NOMO-1 treated with dmso at 0.1 percent for 144 hours (cell line): ENCODE measurements at regions not wholly inside any gene's neighbourhood (a gene's known extent, or its start where the extent isn't known, plus 50 kb on each side); places are given as distances from the start of the nearest gene placed in this dataset.

Experiments used
- DNase-seq: peaks from one replicate; lab custom pipeline; 2025; ENCODE audit not compliant: unreplicated experiment; lab: John Stamatoyannopoulos, UW

DNA sequence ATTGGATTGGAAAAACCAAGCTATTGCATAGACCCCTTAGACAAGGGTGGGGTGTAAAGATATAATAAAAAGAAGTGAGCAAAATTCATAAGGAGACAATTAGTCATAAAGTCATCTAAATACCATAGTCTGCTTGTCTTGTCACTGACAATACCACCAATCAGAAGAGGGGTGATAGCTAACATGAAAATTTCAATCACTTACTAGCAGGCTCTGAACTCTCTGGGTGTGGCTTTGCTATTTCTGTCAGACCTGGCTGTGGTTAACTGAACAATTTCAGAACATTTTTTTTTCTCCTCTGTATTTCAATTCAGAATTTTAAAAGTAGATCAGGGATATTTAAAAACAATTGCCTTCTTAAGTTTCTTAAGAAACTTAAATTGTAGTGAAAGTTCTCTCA is 158.5 kb upstream of the PRMT6 start:
- no peak for DNase-seq

DNA sequence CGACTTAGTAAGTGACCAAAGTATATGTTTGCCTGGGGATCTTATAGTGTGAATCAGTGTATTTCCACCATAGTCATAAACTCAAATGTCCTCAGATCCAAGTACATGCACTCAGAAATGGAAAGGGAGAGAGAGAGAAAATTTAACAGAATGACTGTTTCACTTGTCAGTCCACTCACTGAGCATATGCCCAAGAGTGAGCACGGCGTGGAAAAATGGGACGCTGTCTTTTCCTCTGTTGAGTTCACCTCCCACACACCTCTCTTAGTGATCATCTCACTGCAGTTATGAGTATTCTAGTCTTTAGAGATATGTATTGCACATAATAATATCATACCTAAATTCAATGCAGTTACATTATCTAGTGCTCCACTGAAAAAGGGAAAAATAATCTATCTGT is 156.8 kb upstream of the PRMT6 start:
- DNase-seq = no peak

DNA sequence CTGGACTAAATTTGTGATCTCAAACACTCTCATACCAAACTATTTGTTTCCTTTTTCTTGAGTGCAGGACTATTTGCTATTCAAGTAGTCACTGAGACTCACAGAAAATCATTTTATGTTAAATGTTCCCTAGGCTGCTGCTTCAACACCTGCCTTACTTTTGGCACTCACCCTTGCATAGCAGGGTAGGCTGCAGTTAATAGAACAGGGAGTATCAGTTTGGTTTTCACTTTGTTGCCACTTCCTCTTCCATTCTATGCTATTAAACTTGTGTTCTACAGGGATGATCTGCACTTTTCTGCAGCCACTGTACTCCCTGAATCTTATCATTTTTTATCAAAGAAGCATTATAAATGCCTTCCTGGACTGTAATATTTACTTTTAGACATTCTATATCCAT is 148.7 kb upstream of the PRMT6 start:
- no peak for DNase-seq

DNA sequence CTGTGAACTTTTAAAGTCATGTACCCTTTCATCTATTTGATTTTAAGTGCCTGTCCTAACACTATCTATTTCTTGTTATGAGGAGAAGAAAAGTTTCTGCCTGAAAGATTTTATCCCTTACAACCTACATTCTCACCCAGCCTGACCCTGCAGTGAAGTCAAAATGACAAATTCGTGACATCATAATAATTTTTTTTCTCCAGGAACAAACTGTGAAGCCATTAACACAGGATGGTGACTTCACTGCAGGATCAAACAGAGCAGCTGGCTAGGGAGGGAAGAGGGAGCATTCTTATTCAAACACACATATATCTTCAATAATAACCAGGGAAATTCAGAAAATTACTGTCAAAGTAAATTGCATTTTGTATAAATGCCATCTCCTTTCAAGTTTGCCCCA is 147.8 kb upstream of the PRMT6 start:
- no peak for DNase-seq

DNA sequence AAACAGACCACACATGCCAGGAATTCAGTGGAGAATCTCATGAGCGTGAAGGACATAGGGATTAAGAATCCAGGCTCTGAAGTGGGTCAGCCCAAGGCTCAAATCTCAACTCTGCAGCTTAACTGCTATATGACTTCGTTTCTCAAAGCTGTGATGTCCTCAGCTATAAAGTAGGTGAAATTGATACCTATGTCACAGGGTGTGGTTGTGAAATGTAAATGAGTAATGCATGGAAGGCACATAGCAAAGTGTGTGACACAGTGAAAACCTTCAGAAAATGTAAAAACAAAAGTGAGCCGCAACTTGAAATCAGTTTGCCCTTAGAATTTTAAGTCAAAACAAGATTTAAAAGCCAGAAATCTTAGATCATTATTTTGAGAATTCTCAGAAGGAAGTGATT is 145.7 kb upstream of the PRMT6 start:
- DNase-seq = no peak

DNA sequence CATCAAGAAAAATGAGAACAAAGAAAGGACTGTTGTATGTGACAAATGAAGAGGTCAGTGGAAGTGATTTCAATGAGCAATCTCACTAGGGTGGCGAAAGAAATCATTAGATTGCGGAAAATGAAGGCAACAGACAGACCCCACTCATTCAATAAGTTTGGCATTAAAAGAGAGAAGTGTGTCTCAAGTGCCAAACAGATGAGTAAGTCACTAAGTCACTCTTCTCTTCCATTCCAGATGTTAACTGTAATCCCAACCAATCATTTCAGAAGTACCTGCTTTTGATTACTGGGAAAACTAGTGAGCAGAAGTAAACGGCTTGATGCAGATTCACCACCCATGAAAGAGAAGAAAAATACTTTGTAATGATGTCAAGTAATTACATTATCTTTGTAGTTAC is 144.3 kb upstream of the PRMT6 start:
- no peak for DNase-seq

DNA sequence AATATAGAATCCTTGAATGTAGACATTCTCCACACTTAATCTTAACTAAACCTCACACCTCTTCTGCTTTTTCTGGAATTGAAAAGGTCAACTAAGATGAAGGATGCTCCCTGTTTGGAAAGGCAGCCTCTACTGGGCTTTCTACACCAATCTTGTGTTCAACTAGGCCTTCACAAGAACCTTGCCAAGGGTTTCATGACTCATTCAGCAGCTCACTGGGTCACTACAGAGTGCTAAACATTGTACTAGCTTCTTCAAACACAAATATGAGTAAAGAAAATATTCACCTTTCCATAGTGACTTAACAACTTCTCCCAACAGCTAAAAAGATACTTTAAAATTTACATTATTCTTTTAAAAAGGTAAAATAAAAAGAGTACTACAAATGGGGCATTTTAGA is 135.3 kb upstream of the PRMT6 start:
- no peak for DNase-seq

DNA sequence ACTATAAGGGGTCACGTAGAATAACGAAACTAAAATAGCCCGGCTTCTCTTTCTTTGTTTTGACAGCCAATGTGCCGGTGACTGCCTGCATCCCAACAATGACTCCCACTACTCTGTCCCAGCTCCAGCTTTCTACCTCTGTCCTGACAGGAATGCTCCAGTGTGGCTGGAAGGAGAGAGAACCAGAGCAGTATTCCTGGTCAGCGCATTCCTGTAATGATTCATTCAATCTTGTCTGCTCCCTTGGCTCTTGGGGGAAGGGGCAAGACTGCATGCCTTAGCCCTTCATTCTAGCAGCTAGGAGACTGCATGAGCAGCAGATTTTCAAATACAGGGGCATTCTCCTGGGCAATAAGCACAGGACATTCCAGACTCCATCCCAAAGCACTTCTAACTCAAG is 132.1 kb upstream of the PRMT6 start:
- DNase-seq = no peak

DNA sequence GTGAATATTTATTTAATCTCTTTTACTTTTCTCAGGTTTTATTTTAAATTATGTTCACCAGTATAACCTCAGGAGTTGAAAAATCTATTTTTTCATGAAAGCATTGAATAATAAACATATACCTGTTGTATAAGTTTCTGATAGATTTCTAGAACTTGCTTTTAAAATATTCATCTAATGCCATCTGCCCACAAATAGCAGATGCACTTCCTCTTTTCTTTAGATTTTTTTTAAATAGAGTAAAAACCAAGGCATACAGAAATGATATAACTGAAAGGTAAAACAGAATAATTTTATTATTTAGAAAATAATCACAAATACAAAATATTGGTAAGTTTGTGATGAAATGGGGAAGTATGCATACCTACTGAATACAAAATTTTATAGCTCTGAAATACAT is 130.7 kb upstream of the PRMT6 start:
- DNase-seq = no peak

DNA sequence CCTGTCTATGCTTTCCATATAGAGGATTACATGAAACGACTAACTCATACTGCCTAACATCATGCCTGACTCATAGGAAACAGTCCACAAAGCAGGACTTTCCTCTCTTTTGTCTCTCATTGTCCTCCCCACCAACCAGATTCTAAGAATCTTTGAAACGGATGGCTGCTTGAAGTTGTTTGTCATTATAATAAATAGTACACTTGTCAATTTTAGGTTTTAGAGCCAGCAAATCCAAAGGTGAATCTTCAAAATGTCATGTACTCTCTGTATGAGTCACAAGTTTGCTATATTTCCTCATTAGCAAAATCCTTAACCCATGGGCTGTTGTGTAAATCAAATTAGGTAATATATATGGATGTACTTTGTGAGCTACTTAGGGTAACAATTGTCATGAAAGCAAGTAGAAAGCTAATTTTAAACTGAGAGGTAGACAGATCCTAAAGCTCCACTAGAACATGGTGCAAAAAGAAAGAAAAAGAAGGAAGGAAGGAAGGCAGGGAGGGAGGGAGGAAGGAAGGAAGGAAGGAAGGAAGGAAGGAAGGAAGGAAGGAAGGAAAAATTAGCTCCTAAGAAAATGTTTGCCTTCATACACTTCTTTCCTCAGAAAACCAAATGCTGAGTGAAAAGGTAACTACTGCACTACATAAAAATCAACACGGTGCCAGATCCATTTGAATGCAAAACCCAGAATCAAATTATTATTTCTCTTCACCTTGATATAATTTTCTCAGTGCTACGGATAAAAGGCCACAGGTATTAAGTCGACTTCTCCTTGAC is 129.5 kb upstream of the PRMT6 start:
- no peak for DNase-seq

DNA sequence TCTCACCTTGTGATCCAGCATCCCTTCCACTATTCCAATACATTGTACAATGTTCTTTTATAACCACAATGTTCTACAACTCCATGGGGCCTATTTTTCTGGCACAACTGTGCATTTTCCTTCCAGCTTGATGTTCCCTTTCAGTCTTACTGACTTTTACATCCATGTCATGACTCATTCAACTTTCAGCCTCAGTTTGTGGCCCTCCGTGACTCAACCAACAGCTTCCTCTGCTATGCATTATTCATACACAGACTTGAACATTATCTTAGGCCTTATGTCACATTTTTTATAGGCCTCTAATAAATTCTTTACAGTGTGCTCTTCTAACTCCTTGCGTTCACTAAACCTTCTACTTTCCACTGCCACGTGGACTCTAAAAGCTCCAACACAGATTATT is 119.4 kb upstream of the PRMT6 start:
- no peak for DNase-seq

DNA sequence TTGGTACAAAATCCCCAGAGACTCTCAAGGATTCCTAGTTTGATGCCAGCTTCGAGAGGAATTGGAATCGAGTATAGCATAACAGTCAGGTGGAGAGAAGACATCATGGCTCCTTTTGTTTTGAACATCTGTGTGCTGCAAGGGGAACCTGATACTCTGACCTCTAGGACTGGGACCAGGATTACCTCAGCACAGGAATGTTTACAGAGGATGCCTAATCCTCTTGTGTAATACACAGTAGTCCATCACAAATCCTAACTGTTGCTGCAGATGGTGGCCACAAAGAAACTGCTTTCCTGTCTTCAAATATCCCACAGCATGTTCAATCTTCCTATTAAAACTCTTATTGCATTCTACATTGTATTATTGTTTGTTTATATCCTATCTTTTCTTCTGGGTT is 111.8 kb upstream of the PRMT6 start:
- no peak for DNase-seq

DNA sequence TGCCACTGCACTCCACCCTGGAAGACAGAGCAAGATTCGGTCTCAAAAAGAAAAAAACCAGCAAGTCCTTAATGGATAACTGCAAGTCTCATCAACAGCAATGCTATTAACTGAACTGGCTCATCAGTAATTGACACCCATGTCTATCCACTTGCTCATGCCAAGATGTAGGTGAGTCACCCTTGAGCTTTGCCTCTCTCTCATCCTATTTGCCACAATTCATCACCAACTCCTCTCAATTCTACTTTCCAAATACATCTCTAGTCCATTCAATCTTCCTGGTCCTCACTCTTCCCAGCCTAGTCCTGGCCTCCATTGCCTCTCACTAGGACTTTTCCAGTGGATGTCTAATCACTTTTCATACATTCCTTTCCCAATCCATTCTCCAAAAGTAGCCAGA is 103.7 kb upstream of the PRMT6 start:
- DNase-seq = no peak

DNA sequence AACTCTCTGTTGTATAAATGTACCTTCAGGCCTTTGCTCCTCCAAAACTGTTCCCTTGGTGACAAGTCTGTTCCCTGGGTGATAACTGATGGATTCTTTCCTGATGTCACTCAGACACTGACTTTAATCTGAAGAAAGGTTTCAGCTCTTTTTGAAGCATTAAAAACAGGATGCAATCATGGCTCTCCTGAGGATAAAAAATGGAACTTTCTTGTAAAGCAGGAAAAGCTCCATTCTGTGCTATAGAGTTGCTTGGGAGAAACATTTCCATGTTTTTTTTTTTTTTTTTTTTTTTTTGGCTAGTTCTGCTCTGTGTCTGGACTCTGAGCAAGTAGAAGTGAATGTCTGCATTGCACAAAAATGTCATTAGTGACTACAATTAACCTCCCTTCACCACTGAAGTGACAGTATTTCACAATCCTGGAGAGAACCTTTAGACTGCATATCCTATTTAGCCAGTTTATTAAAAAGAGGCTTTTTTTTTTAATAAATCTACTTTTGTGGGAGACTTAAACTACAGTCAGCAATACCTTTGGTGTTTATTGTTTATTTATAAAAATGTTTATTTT is 101.7 kb upstream of the PRMT6 start:
- no peak for DNase-seq

DNA sequence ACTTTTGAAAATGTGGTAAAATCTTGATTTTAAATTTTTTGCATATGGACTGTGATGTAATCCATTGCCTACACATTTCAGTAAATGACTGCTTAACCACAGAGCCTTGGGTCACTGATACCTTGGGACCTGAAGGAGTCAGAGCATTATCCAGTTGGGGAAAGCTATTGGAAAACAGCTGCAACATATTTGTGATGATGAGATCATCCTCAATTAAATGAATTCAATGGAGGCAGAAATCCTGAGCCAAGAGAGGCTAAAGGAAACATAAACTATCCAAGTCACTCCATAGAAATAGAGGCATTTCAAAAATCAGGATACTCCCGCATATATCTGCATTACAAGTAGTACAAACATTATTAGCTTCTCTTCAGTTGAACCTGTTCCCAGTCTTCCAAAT is 99.8 kb upstream of the PRMT6 start:
- no peak for DNase-seq

DNA sequence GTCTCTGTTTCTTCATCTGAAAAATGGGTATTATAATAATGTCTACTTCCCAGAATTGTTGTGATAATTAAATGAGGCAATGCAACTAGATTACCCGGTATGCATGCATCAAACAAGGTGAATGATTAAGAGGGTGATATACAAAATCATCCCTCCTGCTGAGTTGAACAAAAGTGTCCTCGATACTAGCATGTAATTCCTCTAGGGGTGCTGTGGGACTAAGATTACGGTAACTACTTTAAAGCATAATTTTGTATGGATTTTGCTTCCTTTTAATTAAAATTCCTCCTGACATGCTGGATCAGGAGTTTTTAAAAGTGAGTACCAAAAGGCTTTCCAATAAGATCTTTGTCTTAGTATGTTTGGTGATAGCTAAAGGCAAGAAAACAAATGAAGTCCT is 98.7 kb upstream of the PRMT6 start:
- DNase-seq = no peak

DNA sequence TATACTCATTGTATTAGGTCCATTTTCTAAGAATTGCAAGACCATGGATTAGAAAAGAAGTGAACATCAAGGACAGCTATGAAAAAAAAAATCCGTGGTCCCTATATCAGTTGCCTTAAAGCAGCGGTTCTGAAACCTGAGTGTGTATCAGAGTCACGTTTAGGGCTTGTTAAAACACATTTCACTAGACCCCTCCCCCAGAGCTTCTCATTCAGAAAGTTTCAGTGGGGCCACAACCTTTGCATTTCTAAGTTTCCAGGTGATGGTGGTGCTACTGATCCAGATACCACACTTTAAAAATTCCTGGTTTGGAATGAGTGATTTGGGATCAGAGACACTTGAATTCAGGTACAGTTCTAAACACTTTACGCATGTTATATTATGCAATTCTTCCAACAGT is 96.1 kb upstream of the PRMT6 start:
- DNase-seq = no peak

DNA sequence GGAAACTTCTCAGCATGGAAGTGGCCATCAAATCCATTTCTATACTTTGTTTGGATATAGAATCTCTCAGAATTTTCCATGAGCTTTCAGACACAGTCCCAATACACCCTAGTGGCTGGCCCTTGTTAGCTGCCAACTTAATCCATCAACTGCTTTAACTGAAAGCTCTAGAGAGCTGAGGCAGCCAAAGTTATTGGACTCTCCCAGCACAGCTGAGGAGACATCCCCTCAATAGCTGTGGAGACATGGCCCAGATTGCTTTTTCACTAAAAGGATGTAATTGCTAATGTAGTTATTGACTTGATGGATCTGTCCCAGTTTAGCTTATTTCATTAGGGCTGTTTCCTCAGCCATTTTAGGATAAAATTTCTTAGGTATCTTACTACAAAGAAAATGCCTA is 94.8 kb upstream of the PRMT6 start:
- no peak for DNase-seq

DNA sequence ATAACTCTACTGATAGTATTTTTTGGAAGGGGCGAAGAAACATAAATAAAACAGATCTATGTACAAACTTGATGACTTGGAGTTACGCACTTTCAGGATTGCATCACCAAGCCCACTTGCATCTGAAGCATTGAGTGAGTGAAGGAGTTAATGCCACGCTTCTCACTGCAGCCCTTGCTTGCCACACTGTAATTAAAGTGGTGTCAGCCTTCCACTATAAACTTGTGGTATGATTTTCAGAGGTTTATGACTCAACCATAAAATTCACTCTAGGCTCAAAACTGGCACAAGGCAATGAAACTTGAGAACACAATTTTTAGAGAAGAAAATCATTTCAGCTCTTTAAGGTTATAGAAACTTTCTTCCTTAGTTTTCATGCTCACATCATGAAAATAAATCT is 93.9 kb upstream of the PRMT6 start:
- DNase-seq = no peak

DNA sequence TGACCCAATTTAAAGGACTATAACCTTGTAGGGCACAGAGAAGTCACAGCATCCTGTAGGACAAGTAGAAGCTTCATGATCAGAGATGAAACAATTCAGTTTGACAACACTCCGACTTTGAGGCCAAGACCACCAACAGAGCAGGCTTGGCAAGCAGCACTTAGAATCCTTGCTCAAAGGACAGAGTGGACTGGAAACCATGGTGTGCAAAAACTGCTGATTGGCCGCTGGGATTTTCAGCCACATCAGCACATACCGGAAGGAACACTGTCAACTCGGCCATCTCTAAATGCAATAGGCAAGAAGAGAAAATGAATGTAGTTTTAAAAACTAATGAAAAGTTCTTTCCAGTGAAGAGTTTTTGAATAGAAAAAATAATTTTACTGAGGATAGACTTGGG is 92.0 kb upstream of the PRMT6 start:
- no peak for DNase-seq

DNA sequence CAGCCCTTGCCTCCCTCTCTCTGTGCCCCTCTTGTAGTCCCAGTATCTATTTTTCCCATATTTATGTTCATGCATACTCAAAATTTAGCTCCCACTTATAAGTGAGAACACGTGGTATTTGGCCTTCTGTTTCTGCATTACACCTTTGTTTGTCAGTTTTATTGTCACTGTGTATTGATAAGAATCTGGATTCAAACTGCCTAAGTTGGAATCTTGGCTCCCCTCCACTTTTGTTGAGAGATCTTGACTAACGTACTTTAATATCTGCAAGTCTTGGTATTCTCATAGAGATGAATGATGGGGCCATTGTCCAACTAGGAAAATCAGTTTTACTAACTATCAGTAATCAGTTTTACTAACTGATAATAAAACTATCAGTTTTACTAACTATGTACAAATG is 87.8 kb upstream of the PRMT6 start:
- DNase-seq = no peak

DNA sequence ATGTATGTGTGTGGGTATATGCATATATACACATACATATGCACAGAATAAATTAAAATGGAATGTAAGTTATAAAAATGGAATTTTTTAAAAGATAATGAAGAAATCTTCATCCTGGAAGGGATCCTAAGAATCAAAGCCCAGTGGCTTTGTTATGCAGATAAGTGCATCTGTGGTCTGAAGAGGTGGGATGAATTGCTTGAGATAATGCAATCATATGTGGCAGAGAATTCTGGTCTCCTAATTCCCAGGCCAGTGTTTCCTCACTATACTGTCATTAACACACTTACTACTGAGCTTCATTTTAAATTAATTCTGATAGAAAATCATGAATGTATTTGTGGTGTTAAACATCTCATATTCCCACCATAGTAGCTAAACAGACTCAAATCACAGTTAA is 86.7 kb upstream of the PRMT6 start:
- DNase-seq = no peak

DNA sequence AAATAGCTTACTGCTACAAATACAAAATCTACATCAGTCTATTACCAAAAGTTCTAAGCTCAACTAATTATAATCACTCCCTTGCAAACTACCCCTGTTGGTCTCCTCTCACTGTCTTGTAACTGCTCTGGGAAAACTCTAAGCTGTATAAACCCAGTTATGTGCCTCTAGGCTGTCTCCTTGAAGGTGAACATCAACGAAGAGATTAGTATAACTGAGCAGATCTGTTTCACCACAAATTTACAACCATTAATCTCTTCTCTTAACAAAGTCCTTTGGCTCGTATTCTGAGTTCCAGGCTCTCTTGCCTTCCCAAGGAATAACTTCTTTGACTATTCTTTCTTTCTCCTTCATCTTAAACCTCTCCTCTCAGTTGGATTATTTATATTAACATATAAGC is 84.4 kb upstream of the PRMT6 start:
- no peak for DNase-seq
